ENCODE measurements at regions not wholly inside any gene's neighbourhood (a gene's known extent, or its start where the extent isn't known, plus 50 kb on each side); places are given as distances from the start of the nearest gene placed in this dataset.

GRCh38 chr3:110767838-110768237, 303.8 kb upstream of the NECTIN3 start:
- no peak for DNase-seq (ENCODE audit: low read depth)
- no peak overlapping the region for H3K4me3 ChIP-seq (ENCODE audit: low read depth, low read length)
- in situ Hi-C loops (cut with HindIII; ENCODE audit: low sequenced_read_pairs): no loop called here
- no peak for TF ChIP-seq CTCF (IDR thresholded peaks at IDR 0.05; ENCODE audit: low read depth, low read length, missing control alignments)

- DNase-seq (ENCODE audit: low read depth): peak; percentile 34
- no peak for TF ChIP-seq CTCF (IDR thresholded peaks at IDR 0.05; ENCODE audit: low read depth, low read length, missing control alignments)
- in situ Hi-C loops (cut with HindIII; ENCODE audit: low sequenced_read_pairs): no loop called here
- no peak overlapping the region for H3K4me3 ChIP-seq (ENCODE audit: low read depth, low read length)
These were observed 298.1 kb upstream of the NECTIN3 start for GRCh38 chr3:110773413-110773954.

- DNase-seq (ENCODE audit: low read depth): peak; percentile 12
- no peak for TF ChIP-seq CTCF (IDR thresholded peaks at IDR 0.05; ENCODE audit: low read depth, low read length, missing control alignments)
- in situ Hi-C loops (cut with HindIII; ENCODE audit: low sequenced_read_pairs): no loop called here
- H3K4me3 ChIP-seq (ENCODE audit: low read depth, low read length): no peak overlapping the region
These were observed 296.9 kb upstream of the NECTIN3 start for GRCh38 chr3:110774496-110775265.

- no peak for DNase-seq (ENCODE audit: low read depth)
- in situ Hi-C loops (cut with HindIII; ENCODE audit: low sequenced_read_pairs): no loop called here
- no peak for TF ChIP-seq CTCF (IDR thresholded peaks at IDR 0.05; ENCODE audit: low read depth, low read length, missing control alignments)
- H3K4me3 ChIP-seq (ENCODE audit: low read depth, low read length): no peak overlapping the region
These were observed 292.0 kb upstream of the NECTIN3 start for GRCh38 chr3:110779581-110779980.

- TF ChIP-seq CTCF (IDR thresholded peaks at IDR 0.05; ENCODE audit: low read depth, low read length, missing control alignments): no peak
- in situ Hi-C loops (cut with HindIII; ENCODE audit: low sequenced_read_pairs): no loop called here
- H3K4me3 ChIP-seq (ENCODE audit: low read depth, low read length): no peak overlapping the region
- DNase-seq (ENCODE audit: low read depth): no peak
These were observed 288.1 kb upstream of the NECTIN3 start for GRCh38 chr3:110783541-110783940.

- TF ChIP-seq CTCF (IDR thresholded peaks at IDR 0.05; ENCODE audit: low read depth, low read length, missing control alignments): no peak
- DNase-seq (ENCODE audit: low read depth): no peak
- H3K4me3 ChIP-seq (ENCODE audit: low read depth, low read length): no peak overlapping the region
- in situ Hi-C loops (cut with HindIII; ENCODE audit: low sequenced_read_pairs): no loop called here
These were observed 282.8 kb upstream of the NECTIN3 start for GRCh38 chr3:110788794-110789193.

All from astrocyte of the cerebellum (primary cell).